OCI-LY7 (cell line): ENCODE measurements at regions not wholly inside any gene's neighbourhood (a gene's known extent, or its start where the extent isn't known, plus 50 kb on each side); places are given as distances from the start of the nearest gene placed in this dataset.

Experiments used
- BruUV-seq: library from RNA; stranded (reverse); fragments of 400-500 nt; replicated peaks from 2 replicates; lab custom pipeline; 2021; lab: Mats Ljungman, UMichigan
- CTCF ChIA-PET: fragments of 300-600 bp; sonication (Branson Sonifier 250); formaldehyde crosslinking; loops from one replicate; lab custom pipeline; 2022; ENCODE audit warnings: antibody characterized with exemption; ENCODE audit not compliant: unreplicated experiment; lab: Charles Lee
- POLR2A ChIA-PET: fragments of 300-600 bp; sonication (Branson Sonifier 250); formaldehyde crosslinking; loops from one replicate; lab custom pipeline; 2022; ENCODE audit warnings: antibody characterized with exemption; lab: Charles Lee
- DNase-seq: peaks from one replicate; pipeline ENCODE4 v3.0.0-alpha.2; 2015; ENCODE audit warnings: low spot score
- H2AFZ ChIP-seq: fragments of 200-600 bp; sonication (generic), shearing (Covaris generic); 2 replicates; pipeline ENCODE4 v1.6.1; 2014; ENCODE audit warnings: mild to moderate bottlenecking, antibody characterized with exemption, low read length, moderate library complexity
- H3K27ac ChIP-seq: fragments of 200-600 bp; sonication (generic); 2 replicates; pipeline ENCODE4 v1.5.1; 2014; ENCODE audit warnings: mixed run types, low read depth, mild to moderate bottlenecking, moderate library complexity, low read length, inconsistent platforms; ENCODE audit not compliant: poor library complexity, severe bottlenecking
- H3K36me3 ChIP-seq: fragments of 200-600 bp; sonication (generic); 2 replicates; pipeline ENCODE4 v1.6.1; 2014; ENCODE audit warnings: mild to moderate bottlenecking, antibody characterized with exemption, low read length, moderate library complexity, mixed read lengths; ENCODE audit not compliant: insufficient read depth
- H3K4me1 ChIP-seq: fragments of 200-600 bp; sonication (generic); 2 replicates; pipeline ENCODE4 v1.5.1; 2014; ENCODE audit warnings: mild to moderate bottlenecking, low read length; ENCODE audit not compliant: insufficient read depth, poor library complexity, severe bottlenecking
- H3K4me2 ChIP-seq: fragments of 200-600 bp; sonication (generic); 2 replicates; pipeline ENCODE4 v1.6.1; 2014; ENCODE audit warnings: mild to moderate bottlenecking, low read length
- H3K4me3 ChIP-seq: fragments of 200-600 bp; sonication (generic); 2 replicates; pipeline ENCODE4 v1.5.1; 2014; ENCODE audit warnings: mild to moderate bottlenecking, low read depth, low read length; ENCODE audit not compliant: poor library complexity, severe bottlenecking
- H3K79me2 ChIP-seq: fragments of 200-600 bp; sonication (generic); 2 replicates; pipeline ENCODE4 v1.6.1; 2016; ENCODE audit warnings: low read depth, mild to moderate bottlenecking, low read length, moderate library complexity, mixed read lengths; ENCODE audit not compliant: insufficient read depth
- H3K9me2 ChIP-seq: fragments of 200-600 bp; sonication (generic); 2 replicates; pipeline ENCODE4 v1.6.1; 2016; ENCODE audit warnings: mild to moderate bottlenecking, low read length, mixed read lengths; ENCODE audit not compliant: insufficient read depth
- H3K9me3 ChIP-seq: fragments of 200-600 bp; sonication (generic); 2 replicates; pipeline ENCODE4 v1.6.1; 2014; ENCODE audit warnings: mild to moderate bottlenecking, mixed run types, low read length, mixed read lengths
- H4K20me1 ChIP-seq: fragments of 200-600 bp; sonication (generic); 2 replicates; pipeline ENCODE4 v1.6.1; 2014; ENCODE audit warnings: mild to moderate bottlenecking, antibody characterized with exemption, low read length, moderate library complexity, mixed read lengths; ENCODE audit not compliant: insufficient read depth
- CTCF ChIP-seq: fragments of 200-600 bp; sonication (generic); conservative IDR thresholded peaks from 2 replicates; pipeline ENCODE4 v1.5.1; 2014; ENCODE audit warnings: mild to moderate bottlenecking, antibody characterized with exemption, low read length, moderate library complexity, mixed read lengths
- EZH2phosphoT487 ChIP-seq: fragments of 200-600 bp; sonication (generic); IDR thresholded peaks from 2 replicates; pipeline ENCODE4 v1.6.1; 2018; ENCODE audit warnings: low read depth, borderline replicate concordance, mild to moderate bottlenecking, mixed run types, antibody characterized with exemption, low read length, moderate library complexity, mixed read lengths
- intact Hi-C: fragments of 100-400 bp; cut with micrococcal nuclease; formaldehyde crosslinking; loops from one replicate; pipeline ENCODE4 v1.10.0; 2022; ENCODE audit not compliant: unreplicated experiment

- Histone ChIP-seq H3K36me3 (peaks cover 5% of the 10 kb centered on the region), H4K20me1 (no peaks in the 10 kb centered on the region), H3K27ac (peak overlapping the region; percentile 95), H3K9me3 (peaks cover 12% of the 10 kb centered on the region; the same call in 1 of the 2 replicates), H3K4me1 (peaks cover 44% of the 10 kb centered on the region), H3K4me3 (no peak overlapping the region), H3K79me2 (no peaks in the 10 kb centered on the region), H2AFZ (peak overlapping the region; percentile 98), H3K9me2 (no peaks in the 10 kb centered on the region), H3K4me2 (peak overlapping the region; percentile 72)
- ChIA-PET POLR2A (interaction anchor here (0.6 to 2.9 kb wide), 7 partner anchors 10 to 591 kb away, joined by 3 to 10 read pairs (median 5); no protein-coding TSS in a partner anchor), CTCF (no interaction called here)
- no TSS peak for BruUV-seq
- TF ChIP-seq CTCF (no peak), EZH2phosphoT487 (no peak)
- peak; percentile 35 for DNase-seq
- intact Hi-C loops: loop anchor here (10.0 kb wide), 1 partner anchor 632 kb away; no protein-coding TSS in a partner anchor
These were observed 66.3 kb upstream of the MAD2L1 start for GRCh38 chr4:120132935-120133334.

GRCh38 chr4:120130786-120131185 lies 64.1 kb upstream of the MAD2L1 start:
- no TSS peak for BruUV-seq
- Histone ChIP-seq H3K36me3 (peaks cover 5% of the 10 kb centered on the region), H3K4me1 (peaks cover 44% of the 10 kb centered on the region), H4K20me1 (no peaks in the 10 kb centered on the region), H2AFZ (peak overlapping the region; percentile 98), H3K4me2 (peak overlapping the region; percentile 72), H3K79me2 (no peaks in the 10 kb centered on the region), H3K9me2 (no peaks in the 10 kb centered on the region), H3K27ac (peak overlapping the region; percentile 95), H3K4me3 (peak overlapping the region; percentile 48), H3K9me3 (peaks cover 12% of the 10 kb centered on the region; the same call in 1 of the 2 replicates)
- CTCF ChIA-PET: interaction anchor here (1.5 kb wide), 1 partner anchor 619 kb away, joined by 3 read pairs; no protein-coding TSS in a partner anchor
- peak; percentile 84 for DNase-seq
- intact Hi-C loops: loop anchor here (1.0 to 10.0 kb wide), 2 partner anchors 64 to 634 kb away; partner anchors contain the start of gene MAD2L1
- POLR2A ChIA-PET: interaction anchor here (0.7 to 2.9 kb wide), 12 partner anchors 12 to 969 kb away, joined by 3 to 10 read pairs (median 6); no protein-coding TSS in a partner anchor
- TF ChIP-seq CTCF: no peak
- TF ChIP-seq EZH2phosphoT487: no peak
